HG02571 (cell line): ENCODE measurements at regions not wholly inside any gene's neighbourhood (a gene's known extent, or its start where the extent isn't known, plus 50 kb on each side); places are given as distances from the start of the nearest gene placed in this dataset.

Source experiments
- ATAC-seq: cut with Tn5 transposase; IDR thresholded peaks from one replicate; pipeline ENCODE4 v1.9.1; 2021; ENCODE audit warnings: mild to moderate bottlenecking, moderate library complexity; ENCODE audit not compliant: unreplicated experiment

DNA sequence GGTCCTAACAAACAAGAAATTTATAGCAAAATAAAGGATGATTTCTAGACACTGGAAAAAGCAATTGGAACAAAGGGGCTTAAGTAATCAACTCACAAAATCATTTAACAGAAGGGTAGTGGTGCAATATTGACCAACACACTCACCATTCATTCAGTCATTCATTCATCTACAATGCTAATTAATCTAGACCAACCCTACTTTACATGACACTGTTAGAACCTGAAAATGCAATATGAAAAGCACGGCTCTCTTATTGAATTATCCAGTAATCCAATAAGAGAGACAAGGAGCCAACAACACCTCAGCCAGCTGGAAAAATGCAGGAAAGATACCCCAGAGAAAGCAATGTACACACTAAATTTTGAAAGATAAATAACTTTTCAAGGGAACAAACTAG lies 310.8 kb upstream of the NR5A2 start:
- no peak for ATAC-seq

DNA sequence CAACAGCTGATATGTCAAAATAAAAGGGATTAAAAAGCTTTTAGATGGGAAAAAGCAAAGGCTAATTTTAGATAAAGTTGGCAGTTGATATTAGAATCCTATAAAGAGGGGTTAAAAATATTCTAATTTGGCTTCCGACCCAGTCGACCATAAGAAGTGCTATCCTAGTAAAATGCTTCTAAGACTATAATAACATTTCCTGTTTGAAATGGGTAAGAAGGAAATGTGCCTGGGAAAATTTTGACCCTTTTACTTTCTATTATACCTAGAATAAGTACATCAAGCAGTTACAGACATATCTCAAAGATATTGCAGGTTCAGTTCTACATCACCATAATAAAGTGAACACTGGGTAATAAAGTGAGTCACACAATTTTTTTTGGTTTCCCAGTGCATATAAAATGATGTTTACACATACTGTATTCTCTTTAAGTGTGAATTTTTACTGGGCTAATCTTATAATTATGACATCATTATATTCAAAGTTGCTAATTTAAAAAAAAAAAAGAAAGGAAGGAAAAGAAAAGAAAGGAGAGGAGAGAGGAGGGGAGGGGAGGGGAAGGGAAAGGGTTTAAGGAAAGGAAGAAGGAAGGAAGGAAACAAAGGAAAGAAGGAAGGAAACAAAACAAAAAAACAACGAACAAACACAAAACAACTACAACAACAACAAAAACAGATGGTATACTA lies 308.2 kb upstream of the NR5A2 start:
- no peak for ATAC-seq

DNA sequence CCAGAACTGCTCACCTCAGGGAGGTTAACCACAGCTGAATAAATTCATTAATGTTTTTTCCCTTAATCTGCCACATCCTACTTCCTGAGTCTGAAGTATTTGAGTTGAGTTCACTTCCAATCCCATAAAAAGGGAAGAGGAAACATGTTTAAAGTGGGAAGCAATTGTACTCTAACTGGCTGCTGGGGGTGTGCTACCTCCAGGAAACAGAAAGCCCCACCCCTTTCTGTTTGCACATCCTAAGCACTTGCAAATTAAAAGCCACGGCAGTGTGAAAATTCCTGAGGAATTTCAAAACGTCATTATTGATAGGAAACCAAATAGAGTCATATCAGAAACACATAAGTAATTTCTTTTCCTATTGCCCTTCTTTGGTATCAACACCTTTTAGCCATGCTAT lies 307.0 kb upstream of the NR5A2 start:
- ATAC-seq, result no peak

DNA sequence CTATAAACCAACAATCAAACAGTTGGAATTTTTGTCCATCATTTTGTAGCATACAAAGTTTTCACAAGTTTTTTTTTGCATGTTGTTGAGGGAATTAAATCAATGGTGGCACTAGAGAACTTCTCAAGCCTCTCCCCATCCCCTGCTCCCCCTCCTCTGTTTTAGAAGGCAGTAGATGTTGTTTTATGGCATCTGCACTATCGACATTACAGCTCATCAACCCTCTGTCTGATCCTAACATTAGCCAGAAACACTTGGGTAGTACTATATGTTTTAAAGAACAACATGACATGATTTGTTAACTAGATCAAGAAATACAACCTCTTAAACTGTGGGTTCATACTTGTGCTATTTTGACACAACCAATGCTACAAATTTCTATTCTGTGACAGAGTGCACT lies 306.5 kb upstream of the NR5A2 start:
- no peak for ATAC-seq

DNA sequence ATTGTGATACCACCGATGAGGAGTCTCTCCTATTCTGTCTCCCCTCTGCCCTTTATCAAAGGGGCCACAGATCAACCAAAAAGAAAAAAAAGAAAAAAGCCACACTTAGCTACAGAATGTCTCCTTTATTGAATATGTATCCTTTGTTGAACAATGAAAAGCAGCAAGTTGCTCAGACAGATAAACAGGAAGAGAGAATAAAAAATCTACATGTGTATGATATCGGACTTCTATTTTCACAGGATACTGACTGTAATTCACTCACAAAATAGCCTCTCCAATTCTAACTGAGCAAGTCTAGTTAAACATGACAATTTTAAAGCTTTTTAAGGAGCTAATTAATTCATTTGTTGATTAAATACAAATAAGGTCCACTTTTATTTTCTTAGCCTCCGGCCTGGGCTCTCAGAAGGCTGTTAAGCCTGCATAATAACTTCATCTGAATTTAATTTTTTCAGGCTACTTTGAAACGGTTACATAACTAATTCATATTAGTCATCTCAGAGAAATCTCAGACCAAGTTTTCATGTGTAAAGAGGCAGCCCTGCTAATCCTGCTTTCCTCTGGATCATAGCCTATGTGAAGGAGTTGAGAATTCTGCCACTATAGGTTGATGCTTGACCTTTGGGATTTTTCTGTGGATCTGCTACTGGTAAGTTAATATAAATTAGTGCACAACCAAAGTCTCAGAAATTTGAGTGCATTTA lies 304.1 kb upstream of the NR5A2 start:
- no peak for ATAC-seq

DNA sequence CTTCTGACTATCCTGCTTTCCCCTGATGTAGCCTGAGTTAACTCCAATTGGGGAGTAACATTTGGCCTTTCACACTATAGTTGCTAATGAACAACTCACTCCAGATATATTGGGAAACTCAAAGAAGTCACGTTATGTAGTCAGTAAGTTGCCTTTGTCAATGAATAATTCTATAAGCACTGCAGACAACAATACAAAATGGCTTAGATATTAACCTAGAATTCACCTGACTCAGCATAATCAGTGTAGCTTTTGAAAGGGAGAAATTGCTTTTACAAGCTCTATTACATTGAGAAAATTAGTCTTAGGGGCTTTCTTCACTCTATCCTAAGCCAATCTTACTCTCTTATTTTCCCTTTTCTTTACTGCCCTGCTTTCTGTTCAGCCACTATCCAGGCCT lies 303.5 kb upstream of the NR5A2 start:
- no peak for ATAC-seq

DNA sequence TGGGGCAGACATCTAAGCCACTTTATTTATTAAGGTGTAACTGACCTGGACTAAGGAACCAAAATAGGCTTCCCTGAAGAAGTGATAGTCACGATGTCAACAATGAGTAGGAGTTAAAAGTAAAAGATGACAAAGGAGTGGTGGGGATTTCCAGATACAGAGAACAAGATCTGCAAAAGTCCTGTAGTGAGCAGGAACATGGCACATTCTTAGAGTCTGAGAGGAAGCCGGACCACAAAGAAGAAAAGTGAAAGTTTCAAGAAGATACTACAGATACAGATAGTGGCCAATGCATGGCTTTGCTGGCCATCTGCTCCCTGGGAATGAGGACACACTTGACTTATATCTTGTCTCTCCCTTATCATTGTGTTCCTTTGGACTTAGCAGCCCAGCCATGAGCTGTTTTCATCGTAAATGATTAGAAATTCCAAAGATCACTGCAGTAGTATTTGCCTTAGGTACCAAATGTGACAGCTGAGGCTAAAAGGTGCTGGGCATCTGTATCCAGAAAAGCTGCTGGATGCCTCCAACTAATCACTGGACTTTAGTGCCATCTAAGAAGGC lies 302.4 kb upstream of the NR5A2 start:
- ATAC-seq, result peak; percentile 76

DNA sequence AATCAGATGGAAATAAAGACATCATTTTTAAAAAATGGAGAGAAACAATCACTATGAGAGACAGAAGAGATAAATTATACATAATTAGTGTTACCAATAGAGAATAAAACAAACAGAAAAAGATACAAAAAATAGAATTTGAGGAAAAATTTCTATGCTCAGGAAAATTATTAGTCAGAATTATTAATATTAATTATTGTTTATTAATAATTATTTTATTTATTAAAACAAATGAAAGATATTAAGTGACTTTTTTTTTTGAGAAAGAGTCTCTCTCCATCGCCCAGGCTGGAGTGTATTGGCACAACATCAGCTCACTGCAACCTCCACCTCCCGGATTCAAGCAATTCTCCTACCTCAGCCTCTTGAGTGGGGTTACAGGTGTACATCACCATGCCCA lies 299.8 kb upstream of the NR5A2 start:
- no peak for ATAC-seq

DNA sequence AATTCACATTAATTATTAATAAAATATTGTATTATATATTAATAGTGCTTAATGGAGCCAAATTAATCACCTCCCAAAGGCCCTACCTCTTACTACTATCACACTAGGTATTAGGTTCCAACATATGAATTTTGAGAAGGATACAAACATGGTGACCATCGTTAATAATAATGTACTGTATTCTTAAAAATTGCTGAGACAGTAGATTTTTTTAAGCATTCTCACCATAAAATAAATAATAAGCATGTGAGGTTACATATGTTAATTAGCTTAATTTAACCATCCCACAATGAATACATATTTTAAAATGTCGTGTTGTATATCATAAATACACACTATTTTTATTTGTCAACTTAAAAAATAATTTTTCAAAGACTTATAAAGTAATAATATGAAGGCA lies 299.2 kb upstream of the NR5A2 start:
- ATAC-seq, result no peak

DNA sequence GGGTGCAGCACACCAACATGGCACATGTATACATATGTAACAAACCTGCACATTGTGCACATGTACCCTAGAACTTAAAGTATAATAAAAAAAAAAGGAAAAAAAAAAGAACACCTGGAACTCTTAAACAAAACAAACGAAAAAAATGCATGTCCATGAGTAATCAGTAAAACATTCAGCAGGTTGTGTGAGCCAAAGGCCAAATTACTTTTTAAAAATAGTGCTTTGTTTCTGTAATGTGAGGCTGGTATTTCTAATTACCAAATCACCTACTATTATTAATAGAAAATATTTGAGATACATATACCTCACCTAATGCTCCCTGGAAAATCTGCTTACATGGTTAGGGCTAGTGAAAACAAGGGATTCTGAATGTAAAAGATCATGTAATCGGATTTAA lies 294.4 kb upstream of the NR5A2 start:
- no peak for ATAC-seq

DNA sequence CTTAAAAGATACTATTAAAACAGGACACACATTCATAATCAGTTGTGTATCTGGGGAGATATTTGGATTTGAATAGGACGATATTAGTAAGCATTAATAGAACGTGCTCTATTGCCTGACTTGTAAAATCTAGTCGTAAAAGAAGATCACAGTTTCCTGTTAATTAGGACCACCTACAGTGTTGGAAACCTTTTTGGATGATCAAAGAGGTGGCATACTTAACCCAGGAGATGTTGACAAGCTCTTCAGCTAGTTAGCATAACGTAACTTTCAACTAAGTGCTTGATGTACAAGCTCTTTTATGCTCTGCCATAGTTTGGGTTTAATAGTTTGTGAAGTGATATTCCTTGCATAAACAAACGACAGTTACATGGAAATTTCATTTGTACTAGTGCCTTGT lies 293.3 kb upstream of the NR5A2 start:
- ATAC-seq, result no peak

DNA sequence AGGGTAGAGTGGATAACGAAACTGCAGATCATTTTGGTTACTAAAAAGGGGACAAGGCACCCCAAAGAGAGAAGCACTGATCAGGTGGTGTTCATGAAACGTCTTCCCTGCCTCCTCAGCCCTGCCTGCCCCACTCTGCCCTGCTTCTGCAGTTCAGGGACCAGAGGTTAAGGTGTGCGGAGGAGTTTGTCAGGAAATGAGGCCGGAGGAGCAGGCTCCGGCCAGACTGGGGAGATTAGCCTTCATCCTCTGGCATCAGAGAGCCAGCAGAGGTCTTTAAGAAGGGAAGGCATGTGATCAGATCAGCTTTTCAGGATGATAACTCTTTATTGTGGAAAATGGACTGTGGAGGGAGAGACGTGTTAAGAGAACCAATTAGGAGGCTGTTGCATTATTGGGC lies 291.9 kb upstream of the NR5A2 start:
- no peak for ATAC-seq

DNA sequence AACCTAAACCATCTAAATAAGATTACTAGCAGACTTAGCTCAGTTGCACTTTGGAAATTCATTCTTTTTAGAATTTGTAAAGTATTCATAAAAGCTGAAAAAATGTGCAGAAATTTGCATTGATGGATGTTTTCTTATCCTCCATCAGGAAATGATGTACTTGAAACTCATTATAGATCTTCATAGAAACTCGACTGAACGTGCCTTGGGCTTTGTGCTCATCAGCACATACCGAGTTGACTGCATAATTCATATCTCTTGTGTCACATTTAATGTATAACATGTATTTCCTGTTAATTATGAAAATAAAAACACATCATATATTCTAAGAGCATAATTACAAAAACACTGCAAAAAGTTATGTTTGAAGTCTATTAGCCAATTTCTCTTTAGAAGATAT lies 290.9 kb upstream of the NR5A2 start:
- ATAC-seq, result no peak

DNA sequence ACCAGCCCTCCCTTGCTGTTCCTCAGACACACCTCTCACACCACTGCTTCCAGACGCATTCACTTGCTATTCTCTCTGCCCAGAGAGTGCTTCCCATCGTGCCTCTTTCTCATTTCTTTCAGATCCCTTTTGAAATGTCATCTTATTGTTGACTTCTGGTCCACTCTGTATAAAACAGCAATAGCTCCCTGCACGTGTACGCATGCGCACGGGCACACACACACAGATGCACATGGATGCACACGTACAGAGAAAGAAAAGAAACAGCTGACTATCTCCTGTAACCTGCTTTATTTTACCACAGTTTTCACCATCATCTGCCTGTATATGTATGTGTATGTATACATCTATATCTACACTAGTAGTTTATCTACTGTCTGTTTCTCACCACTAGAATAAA lies 285.9 kb upstream of the NR5A2 start:
- ATAC-seq, result no peak

DNA sequence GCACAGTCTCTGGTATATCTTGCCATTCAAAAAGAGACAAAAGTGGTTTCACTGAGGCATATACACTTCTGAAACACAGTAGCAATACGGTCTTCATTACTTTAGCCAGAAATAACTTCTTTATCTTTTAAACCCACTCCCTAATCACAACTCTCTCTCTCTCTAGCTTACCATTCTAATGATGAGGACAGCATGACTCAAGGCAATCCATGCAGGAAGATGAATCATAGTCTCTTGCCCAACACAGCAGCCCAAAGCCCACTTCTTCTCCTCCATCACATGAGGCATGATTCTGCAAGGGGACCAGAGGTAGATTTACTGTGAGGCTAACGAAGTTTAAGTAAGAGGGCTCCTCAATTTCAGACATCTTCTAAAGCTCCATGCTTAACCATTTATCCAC lies 285.0 kb upstream of the NR5A2 start:
- ATAC-seq, result no peak

DNA sequence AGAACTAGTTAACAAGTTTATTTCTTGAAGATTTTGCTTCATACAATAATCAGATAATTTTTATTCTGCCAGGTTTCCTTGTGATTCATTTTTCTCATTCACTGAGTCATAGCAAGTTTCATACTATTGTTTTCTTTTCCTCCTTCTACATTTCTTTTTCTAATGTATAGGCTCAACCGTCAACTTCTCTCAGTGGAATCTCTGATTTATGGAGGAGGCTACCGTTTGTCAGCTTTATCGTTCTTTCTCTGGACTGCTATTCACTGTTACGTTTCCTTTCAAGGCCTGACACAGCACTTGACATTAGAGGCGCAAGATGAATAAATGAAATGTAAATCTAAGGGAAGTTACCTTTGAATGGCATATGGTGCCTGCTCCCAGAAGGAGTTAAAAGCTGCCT lies 284.3 kb upstream of the NR5A2 start:
- no peak for ATAC-seq

DNA sequence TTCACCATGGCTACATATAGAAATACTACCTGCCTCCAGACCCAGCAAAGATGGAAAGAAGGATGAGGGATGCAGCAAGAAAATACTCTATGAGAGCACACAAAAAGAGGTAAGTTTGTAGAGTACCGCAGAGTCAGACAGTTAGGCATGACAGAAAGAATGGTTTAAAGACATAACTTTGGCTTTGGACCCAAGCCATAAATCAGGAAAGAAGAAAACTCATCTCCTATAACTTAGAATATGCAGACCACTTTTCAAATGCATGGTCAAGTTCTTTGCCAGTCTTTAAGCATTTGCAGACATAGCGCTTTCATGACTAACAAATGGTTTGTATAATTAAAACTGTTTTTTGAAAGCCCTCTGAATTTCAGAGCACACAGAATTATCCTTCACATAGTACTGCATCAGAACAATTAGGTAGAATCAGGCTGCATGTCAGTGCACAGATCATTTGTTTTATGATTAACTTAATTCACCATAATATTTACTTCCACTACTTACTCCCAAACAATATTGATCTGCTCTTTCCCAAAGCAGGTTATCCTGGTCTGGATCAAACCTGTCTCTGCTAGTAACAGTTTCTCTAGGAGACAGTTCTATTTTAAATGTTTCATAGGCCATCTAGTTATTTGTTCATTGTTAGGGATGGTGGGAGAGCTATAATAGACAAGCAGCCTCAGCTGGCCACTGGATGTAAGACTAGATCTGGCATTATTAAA lies 280.7 kb upstream of the NR5A2 start:
- no peak for ATAC-seq

DNA sequence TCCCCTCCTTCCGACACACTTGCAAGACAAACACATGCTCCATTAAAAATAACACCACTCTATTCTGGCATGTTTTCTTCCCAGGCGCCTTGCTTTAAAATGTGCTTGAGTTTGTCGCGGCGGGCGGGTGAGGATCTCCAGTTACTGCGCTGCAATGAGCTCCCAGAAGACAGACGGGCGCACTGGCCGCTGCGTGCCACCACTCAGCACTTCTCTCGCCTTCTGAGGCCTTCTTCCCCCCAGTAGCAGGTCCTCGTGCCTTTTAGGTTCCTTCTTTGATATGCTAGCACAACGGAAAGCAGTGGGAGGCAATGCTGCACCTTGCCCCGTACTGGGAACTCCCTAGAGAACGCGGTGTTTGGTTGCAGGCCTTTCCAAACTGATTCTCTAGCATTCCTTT lies 279.5 kb upstream of the NR5A2 start:
- no peak for ATAC-seq

DNA sequence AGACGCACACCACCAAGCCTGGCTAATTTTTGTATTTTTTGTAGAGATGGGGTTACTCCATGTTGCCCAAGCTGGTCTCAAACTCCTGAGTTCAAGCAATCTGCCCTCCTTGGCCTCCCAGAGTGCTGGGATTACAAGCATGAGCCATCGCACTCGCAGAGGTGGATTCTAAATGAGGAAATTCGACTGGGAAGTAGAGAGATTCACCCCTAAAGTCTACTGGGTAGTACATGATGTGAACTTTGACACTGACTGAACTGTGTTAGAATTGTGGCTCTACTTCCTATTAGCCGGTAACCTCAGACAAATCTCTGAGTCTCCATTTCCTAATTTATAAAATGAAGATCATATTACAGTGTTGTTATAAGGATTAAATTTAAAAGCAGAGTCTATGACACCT lies 276.0 kb upstream of the NR5A2 start:
- ATAC-seq, result no peak

DNA sequence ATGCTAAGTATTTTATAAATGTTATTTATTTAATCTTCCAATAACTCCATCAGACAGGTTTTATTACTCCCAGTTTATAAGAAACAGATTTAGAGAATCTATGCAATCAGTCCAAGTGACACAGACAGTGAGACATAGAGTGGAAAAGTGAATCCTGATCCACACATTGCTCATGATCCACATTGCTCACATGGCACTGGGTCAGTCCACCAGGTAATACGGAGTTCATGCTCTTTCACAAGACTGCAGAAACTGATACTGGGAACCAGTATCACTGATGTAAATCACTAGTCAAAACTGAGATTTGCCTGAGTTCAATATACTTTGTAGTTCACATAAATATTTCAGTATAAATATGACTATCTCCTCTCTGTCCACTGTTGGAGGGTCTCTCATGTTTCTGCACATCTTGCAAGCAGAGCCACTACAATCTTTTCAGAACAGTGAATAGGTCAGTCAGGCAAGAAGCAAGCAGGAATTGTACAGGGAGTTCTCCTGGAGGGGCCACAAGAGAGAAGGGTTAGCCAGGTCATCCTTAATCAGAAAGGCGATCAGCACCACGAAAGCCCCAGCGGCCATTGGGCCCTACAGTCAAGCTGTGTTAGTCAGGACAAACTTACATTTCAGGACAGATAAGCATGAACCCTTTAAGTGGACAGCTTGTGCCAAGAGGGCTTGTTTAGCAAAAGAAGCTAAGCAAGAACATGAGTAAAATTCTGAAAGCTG lies 275.4 kb upstream of the NR5A2 start:
- no peak for ATAC-seq

DNA sequence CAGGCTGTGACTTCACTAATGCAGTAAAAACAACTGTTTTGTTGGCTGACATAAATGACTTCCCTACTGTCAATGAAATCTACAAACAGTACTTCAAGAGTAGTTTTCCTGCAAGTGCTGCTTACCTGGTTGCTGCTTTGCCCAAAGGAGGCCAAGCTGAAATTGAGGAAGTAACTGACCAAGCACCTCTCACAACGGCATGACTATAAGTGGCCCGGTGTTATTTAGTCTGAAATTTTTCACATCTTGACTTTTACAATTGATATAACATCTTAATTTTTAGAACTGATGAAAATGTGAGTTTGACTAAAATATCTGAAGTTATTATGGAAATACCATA lies 274.9 kb upstream of the NR5A2 start:
- no peak for ATAC-seq
